Posterior cingulate gyrus (tissue), 11 donors: ENCODE measurements at regions not wholly inside any gene's neighbourhood (a gene's known extent, or its start where the extent isn't known, plus 50 kb on each side); places are given as distances from the start of the nearest gene placed in this dataset.
"Not testable (repeated sequence)": the region's sequence is repeated elsewhere in the genome, so short reads cannot be mapped to it uniquely, and the experiment has no call there.

Experiments
- DNase-seq, 10 donors: peaks; one replicate each; pipeline versions ENCODE4 v3.0.0 to v3.0.0-alpha.2; 2020 to 2021; ENCODE audit warnings: mixed read lengths in 3 of 10
- intact Hi-C: fragments of 100-400 bp; cut with DNase I; formaldehyde crosslinking; loops from one replicate; pipeline ENCODE4 v1.15.1; 2023

DNA sequence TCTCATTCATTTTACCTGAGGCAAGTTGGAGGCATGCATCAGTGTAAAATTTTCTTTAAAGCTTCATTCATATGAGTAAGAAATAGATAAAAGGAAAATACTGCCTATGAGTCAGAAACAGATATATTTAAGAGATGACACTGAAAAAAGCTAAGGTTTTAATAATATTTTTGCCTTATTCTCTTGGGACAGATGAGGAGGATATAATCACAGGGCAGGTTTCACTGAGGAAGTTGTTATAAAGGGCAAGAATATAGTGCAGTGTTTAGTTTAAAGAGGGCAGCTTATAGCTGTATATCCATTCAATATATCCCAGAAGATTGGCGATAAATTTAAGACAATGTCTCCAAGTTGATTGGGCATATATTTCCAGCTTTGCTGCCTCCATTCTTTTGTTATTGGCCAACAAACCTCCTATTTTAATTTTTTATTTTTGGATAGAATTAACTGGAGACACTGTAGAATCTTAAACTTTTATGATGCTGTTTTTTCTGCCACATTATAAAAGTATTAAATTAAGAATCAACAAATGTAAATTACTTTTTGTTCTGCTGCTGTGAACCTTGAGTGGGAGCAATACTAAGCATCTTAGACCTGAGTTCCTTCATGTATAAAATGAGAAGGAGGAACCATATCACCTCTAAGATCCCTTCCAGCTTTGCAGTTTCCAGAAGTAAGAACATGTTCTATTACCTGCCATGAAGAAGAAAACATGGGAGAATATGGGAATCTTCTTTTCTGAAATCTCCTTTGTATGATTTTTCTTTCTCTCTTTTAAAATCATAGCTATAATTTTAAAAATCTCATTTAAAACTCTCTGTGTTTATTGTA is 171.6 kb downstream of the S1PR1 start:
- no peak for DNase-seq
- intact Hi-C loops: no loop called here

DNA sequence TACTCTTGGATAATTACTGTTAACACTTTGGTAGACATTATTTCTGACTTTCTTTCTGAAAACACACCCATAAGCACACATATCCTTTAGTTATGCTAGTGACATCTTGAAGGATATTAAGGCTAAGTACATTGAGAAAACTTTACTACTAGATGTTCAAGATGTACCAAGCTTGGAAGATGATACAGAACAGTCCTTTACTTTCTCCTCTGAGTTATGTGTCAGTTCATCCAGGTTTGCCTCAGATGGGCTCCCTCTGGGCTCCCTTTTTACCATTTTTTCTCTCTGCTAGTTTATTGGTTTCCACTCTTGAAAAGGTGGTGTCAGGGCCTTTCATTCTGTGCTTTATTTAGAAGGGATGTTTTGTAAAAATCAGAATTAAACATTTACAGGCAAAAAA is 172.3 kb downstream of the S1PR1 start:
- no peak for DNase-seq
- intact Hi-C loops: no loop called here

DNA sequence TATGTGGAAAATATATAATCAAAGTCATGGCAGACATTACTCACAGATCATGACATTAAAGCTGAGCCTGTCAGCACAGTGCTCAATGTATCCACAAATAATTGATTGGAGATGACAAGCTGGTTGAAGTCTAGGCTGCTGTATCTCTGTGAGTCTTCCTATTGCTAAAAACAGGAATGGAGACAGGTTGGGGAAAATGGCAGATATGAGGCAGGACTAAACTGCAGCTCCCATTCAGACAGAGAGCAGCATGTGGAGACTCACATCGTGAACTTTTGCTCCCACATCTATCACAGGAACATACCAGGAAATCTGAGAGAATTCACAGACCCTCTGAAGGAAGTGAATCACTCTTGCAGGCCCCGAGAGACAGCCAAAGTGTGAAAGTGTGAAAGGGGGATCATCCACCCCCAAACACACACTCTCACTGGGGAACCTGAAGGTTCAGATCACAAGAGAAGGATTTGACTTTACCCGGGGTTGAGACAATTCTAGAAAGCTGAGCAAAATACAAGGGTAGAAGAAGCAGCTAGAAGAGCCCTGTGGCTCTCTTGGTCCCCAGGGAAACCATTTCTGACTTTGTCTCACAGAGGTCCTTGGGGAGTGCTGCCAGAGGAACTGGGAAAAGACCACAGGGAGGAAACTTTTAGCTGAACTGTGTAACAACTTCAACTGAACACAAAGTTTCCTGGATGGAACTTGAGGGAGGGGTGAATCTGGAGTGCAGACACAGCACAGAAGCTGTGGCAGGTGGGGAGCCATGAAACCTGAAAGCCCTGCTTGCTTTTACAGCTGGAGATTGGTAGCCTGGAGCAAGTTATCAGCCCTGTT is 173.4 kb downstream of the S1PR1 start:
- intact Hi-C loops: no loop called here
- no peak for DNase-seq

DNA sequence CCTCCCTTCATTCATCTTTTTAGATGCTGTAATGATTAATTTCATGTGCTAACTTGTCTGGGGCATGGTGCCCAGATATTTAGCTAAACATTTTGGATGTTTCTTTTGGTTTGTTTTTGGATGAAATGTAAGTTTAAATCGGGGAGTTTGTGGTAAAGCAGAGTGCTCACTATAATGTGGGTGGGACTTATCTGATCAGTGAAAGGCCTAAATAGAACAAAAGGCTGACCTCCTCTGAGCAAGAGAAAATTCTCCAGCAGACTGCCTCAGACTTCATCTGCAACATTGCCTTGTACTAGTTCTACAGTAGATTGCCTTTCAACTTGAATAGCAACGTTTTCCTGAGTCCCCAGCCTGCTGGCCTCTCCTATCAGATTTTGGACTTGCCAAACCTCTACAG is 183.6 kb downstream of the S1PR1 start:
- intact Hi-C loops: no loop called here
- DNase-seq: no peak

DNA sequence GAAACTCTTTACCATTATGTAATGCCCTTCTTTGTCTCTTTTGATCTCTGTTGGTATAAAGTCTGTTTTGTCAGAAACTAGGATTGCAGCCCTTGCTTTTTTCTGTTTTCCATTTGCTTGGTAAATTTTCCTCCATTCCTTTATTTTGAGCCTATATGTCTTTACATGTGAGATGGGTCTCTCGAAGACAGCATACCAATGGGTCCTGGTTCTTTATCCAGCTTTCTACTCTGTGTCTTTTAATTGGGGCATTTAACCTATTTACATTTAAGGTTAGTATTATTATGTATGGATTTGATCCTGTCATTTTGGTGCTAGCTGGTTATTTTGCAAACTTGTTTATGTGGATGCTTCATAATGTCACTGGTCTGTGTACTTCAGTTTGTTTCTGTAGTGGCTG is 191.3 kb downstream of the S1PR1 start:
- intact Hi-C loops, DNase-seq: not testable (repeated sequence)

DNA sequence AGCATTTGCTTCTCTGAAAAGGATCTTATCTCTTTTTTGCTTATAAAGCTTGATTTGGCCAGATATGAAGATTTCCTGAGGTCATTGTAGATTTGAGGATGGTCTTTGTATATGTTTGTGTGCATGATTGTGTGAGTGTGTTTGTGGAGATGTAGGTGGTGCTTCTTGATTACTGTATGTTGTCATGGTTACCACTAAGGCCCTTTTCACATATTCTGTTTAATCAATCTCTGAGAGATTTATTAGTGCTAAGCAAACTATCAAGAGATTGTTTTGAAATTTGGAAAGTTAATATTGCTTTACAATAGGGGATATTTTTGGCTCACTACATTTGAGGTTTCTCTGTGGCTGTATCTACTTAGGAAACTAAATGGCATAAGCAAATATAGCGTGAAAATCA is 191.7 kb downstream of the S1PR1 start:
- DNase-seq: no peak
- intact Hi-C loops: no loop called here

DNA sequence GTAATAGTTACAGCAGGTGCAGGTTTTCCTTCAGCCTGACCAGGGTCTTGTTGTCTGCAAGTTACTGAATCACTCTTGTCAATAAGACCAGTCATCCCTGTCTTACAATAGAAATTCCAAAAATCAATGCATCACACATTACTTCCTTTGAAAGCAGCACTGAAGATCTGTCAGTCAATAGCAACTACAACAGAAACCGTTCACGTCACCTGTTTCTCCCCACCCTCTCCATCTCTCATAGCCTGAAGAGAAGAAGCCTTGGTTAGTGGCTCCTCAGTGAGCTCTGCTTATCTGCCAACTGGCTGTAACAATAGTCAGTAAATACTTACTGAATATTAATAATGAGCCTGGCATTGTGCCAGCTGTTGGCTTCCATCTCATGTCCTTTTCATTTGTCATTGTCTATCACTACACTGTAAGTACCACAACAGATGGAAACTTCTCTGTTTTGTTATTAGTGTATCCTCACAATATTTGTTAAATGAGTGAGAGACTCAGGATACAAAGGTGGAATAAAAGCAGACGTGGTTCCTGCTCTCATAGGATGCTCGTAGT is 195.2 kb downstream of the S1PR1 start:
- intact Hi-C loops: no loop called here
- no peak for DNase-seq

DNA sequence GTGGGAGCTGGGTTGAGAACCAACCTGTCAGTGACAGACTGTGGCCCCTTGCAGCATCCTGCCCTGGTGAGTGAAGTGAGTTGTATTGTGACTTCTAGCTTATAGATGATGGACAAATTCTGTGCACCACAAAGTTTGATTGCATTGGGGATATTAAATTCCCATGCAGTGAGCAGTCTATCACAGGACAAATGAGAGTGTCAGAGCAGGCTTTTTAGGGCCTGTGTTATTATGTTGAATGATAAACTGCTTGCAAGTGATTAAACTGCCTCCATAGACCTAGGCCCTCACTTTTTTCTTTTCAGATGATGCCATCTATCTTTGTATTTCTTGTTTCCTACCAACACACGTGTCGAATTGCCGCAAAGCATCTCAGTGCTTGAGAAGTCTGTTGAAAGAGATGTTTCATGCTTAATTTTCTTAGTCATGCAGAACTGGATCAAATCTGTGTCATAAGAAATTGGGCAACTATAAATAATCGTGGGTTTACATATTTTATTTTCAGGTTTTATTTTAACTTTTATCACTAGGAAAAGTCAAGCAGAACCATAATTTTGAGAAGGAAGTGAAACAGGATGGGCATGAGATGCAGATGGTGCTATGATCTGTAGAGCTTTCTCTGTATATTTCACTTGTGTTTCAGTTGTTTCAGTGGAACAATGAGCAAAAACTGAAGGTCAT is 199.2 kb downstream of the S1PR1 start:
- DNase-seq: no peak
- intact Hi-C loops: no loop called here

DNA sequence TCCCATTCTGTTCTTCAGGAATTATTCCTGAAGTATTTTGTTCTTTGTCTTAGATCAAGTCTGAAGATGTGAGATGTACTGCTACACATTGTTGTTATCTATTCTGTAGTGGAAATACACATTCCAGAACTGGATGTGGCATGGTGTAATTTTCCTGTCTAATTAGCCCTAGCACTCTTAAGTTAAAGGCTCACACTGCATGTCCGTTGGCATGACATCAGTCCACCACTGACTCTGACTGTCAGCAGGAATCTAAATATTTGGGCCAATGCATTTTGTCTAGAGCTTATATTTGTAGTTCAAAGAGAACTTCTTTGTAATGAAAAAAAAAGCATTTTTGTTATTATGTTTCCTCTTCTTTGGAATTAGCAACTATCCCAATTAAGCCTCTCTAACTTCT is 201.0 kb downstream of the S1PR1 start:
- DNase-seq: no peak
- intact Hi-C loops: no loop called here

DNA sequence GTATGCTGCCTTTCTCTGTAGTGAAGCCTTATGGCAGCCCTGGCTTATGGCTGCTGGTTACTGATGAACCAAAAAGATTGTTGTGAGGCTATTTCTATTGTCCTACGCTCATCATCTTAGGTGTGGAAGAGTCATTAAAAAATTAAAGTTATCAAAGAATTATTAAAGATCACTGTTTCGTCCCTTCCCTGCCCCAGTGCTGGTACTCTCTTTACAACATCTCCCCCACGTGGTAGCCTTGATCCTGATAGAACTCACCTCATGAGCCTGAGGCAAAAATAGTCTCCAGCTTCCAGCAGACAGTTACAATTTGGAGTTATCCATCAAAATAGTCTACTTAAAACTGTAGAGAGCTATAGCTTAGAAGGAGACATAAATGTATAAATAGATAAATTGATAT is 201.5 kb downstream of the S1PR1 start:
- DNase-seq: no peak

DNA sequence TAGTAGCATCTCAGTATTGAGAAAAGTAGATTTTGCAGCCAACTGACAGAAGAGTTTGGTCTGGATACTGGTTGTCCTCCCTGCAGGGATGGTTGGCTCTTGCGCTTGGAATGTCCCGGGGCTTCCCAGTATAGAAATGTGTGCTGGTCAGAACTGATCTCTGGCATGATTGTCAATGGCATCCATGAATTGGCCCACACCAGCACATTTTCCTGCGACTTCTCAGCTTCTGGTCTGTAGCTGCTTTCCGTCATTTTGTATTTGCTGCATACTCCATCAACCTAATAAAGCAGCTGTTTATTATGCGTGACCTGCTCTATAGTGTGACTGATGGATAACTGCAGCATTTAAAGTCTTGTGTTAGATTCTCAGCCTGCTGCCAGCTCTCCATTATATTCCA is 203.7 kb downstream of the S1PR1 start:
- peak in 1 of 10 donors; percentile 72 for DNase-seq
- intact Hi-C loops: no loop called here

More for the DNA sequence above, 201.5 kb downstream of the S1PR1 start:
- intact Hi-C loops: no loop called here

DNA sequence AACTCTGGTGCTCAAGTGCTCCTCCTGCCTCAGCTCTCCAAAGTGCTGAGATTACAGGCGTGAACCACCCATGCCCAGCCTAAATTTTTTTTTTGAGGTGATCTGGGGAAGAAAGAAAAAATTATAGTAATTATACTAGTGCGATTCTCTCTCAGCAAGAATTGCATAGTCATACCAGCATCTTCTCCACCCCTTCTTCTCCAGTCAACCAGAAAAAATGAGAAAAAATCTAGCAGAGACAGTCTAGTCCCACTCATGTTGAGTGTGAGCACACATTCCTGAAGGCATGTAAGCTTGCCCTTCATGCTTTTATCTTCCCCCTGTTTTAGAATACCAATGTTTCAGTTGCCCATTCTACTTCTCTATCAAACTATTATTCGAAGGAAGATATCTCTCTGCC is 207.6 kb downstream of the S1PR1 start:
- intact Hi-C loops: no loop called here

DNA sequence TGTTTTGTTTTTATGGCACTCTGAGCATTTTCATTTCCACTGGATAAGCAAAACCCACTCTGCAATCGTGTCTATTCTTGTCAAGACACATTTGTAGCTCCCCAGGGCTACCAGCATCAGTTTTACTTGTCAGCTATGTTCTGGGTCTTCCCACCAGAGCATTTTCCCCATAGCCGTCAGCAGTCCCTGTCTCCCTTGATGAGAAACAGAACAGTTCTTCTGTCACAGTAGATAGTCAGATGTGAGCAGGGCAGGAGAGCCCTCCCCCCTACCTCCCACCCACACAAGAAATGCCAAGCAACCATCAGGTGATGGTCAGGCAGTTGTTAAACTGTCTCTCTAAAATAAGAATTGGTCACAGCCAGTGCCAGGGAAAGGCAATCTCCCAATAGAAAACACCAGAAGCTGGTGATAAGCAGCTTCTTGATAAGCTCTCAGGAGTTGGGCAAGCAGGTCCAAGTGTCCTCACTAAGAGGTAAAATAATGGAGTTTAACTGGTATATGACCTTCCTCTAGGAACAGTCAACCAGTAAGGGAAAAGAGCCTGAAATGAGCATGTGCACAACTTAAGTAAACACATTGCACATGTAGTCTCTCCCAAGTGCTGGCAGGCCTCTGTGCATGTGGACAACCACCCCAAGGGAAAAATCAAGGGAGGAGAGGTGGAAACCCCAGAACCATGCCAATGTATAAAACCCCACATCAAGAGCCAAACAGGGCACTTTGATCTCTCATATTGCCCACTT is 208.2 kb downstream of the S1PR1 start:
- intact Hi-C loops: no loop called here
- DNase-seq: no peak

More for the DNA sequence above, 207.6 kb downstream of the S1PR1 start:
- no peak for DNase-seq

DNA sequence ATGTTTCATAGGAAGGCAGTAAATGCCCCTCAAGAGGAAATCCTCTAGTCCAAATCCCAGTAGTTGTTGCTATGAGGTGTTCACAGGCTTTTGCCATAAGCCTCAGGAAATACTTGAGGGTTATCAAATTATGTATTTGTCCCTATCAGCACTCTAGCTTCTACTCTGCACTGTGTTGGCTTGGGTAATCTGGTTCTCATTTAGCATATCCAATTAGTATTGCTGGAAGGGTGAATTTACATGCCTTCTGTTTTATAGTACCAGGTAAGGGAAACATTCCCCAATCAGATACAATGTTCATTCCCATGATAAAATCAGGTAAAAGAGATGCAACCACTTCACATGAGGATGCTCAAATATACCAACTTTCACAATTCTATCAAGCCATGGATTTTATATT is 211.2 kb downstream of the S1PR1 start:
- intact Hi-C loops: no loop called here
- no peak for DNase-seq

DNA sequence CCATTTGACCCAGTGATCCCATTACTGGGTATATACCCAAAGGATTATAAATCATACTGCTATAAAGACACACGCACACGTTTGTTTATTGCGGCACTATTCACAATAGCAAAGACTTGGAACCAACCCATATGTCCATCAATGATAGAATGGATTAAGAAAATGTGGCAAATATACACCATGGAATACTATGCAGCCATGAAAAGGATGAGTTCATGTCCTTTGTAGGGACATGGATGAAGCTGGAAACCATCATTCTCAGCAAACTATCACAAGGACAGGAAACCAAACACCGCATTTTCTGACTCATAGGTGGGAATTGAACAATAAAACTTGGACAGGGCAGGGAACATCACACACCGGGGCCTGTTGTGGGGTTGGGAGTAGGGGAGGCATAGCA is 213.9 kb downstream of the S1PR1 start:
- intact Hi-C loops, DNase-seq: not testable (repeated sequence)

DNA sequence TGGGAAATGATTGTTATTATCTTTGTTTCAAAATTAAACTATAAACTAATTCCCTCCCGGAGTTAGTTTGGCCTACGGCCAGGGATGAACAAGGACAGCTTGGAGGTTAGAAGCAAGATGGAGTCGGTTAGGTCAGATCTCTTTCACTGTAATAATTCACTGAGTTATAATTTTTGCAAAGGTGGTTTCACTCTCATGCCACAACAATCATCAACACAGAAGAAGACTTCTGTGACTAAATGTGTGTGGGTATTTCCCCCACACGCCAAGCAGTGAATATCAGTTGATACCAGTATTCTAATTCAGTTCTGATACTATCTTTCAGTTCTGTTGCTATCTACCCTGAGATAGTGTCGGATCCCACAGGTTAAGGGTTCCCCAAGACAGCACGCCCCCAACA is 215.1 kb downstream of the S1PR1 start:
- intact Hi-C loops: no loop called here
- DNase-seq: no peak

DNA sequence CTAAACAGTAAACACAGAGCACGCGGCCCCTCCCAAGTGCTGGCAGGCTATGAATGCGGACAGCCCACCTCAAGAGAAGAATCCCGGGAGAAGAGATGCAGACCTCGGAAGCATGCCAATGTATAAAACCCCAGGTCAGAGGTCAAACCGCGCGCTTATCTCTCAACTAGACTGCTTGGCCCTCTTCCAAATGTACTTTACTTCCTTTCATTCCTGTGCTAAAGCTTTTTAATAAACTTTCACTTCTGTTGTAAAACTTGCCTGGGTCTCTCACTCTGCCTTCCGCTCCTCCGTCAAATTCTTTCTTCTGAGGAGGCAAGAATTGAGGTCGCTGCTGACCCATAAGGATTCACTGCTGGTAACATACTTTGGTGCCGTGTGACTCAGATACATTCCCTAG is 216.0 kb downstream of the S1PR1 start:
- intact Hi-C loops: no loop called here
- DNase-seq: no peak

DNA sequence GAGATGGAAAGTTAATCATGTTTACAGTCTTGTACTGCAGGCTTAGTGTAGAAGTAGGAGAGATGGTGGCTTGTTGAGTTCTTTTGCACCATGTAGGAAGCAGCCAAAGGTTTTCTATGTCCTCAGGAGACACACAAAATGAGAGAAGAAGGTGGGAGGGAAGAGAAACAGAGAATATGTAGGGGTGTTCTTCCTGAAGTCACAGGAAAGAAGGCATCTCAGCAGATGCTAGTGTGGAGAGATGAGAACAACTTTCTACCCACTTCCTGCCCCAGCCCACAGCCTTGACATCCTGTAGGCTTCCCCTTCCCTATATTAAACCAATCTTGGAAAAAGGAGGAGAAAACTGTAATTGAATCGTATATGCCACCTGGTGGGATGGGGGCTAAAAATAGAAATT is 217.0 kb downstream of the S1PR1 start:
- no peak for DNase-seq
- intact Hi-C loops: no loop called here

DNA sequence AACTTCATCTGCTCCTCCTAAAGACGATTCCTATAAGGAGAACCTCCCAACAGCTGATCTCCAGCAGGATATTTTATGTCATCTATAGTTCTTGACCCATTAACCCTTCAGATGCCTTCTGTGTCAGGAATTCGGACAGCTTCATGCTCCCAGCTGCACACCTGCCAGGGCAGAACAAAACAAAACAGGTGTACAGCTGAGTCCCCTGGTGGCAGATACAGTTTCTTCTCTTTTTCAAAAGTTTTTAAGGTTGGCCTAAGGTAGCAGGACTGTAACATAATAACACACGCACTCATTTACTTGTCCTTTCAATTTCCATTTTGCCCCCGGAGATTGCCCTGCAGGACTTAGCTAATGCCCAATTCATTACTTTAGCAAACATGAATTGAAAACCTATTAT is 218.3 kb downstream of the S1PR1 start:
- no peak for DNase-seq
- intact Hi-C loops: no loop called here

DNA sequence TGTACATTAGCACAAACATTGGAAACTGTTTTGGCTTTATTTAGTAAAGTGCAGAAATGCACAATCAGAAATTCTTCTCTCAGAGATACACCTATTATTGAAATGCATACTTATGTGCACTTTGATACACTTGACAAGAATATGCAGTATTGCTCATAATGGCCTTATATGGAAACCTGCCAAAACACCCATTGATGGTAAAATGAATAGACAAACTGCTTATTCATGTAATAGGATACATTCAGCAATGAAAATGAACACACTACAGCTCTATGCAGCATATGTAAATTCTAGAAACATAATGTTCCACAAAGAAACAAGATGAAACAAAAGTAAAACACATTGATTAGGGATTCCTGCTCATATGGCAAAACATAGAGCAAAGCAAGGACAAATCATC is 223.9 kb downstream of the S1PR1 start:
- no peak for DNase-seq
- intact Hi-C loops: no loop called here
